Thoracic aorta (tissue), 2 donors: ENCODE measurements at regions not wholly inside any gene's neighbourhood (a gene's known extent, or its start where the extent isn't known, plus 50 kb on each side); places are given as distances from the start of the nearest gene placed in this dataset.
"Not testable (repeated sequence)": the region's sequence is repeated elsewhere in the genome, so short reads cannot be mapped to it uniquely, and the experiment has no call there.

Source experiments
- ATAC-seq: fragments of 150-250 bp; one replicate; pipeline ENCODE4 v1.8.0; 2017; ENCODE audit warnings: low read depth; ENCODE audit not compliant: insufficient number of reproducible peaks, low FRiP score
- DNase-seq: peaks from one replicate; pipeline ENCODE4 v3.0.0-alpha.2; 2020; ENCODE audit warnings: low spot score
- H3K27ac ChIP-seq, 2 donors: fragments of 200-600 bp; sonication (generic); 1 replicate in 1 of 2; 2 replicates in 1 of 2; pipeline ENCODE4 v1.5.1; 2016; ENCODE audit warnings: mild to moderate bottlenecking in 2 of 2, moderate library complexity in 2 of 2
- H3K27me3 ChIP-seq: fragments of 200-600 bp; sonication (generic); replicated peaks from 2 replicates; pipeline ENCODE4 v1.6.0; 2016; ENCODE audit warnings: mild to moderate bottlenecking; ENCODE audit not compliant: insufficient read depth
- H3K36me3 ChIP-seq: fragments of 200-600 bp; sonication (generic); one replicate; pipeline ENCODE4 v1.5.1; 2016
- H3K4me1 ChIP-seq, 2 donors: fragments of 200-600 bp; sonication (generic); 1 replicate in 1 of 2; 2 replicates in 1 of 2; pipeline versions ENCODE4 v1.5.1 to v1.6.0; 2016; ENCODE audit warnings: low read depth in 2 of 2, mild to moderate bottlenecking in 1 of 2; ENCODE audit not compliant: control insufficient read depth in 1 of 2
- H3K4me3 ChIP-seq: fragments of 200-600 bp; sonication (generic); 2 replicates; pipeline ENCODE4 v1.5.1; 2016; ENCODE audit warnings: mild to moderate bottlenecking
- H3K9me3 ChIP-seq: fragments of 200-600 bp; sonication (generic); 2 replicates; pipeline ENCODE4 v1.5.1; 2016
- CTCF ChIP-seq: fragments of 200-600 bp; sonication (generic); IDR thresholded peaks from one replicate; pipeline ENCODE4 v1.5.1; 2019; ENCODE audit warnings: antibody characterized with exemption

GRCh38 chr9:38326122-38326521, 66.4 kb upstream of the ALDH1B1 start:
- Histone ChIP-seq H3K4me1 (no peaks in the 10 kb centered on the region), H3K36me3 (no peaks in the 10 kb centered on the region), H3K9me3 (no peaks in the 10 kb centered on the region), H3K27ac (no peak overlapping the region), H3K27me3 (no peaks in the 10 kb centered on the region), H3K4me3 (no peak overlapping the region)
- DNase-seq (no peak), ATAC-seq (no peak)
- TF ChIP-seq CTCF: no peak

GRCh38 chr9:38324213-38324612, 68.3 kb upstream of the ALDH1B1 start:
- not testable (repeated sequence) for ATAC-seq, DNase-seq, H3K4me1 ChIP-seq, H3K36me3 ChIP-seq, H3K9me3 ChIP-seq, H3K27ac ChIP-seq, H3K4me3 ChIP-seq, H3K27me3 ChIP-seq

GRCh38 chr9:38322937-38323336, 69.6 kb upstream of the ALDH1B1 start:
- Histone ChIP-seq H3K27ac (no peak overlapping the region), H3K4me1 (peaks cover 0 to 4% of the 10 kb centered on the region in 2 donors), H3K27me3 (no peaks in the 10 kb centered on the region), H3K36me3 (no peaks in the 10 kb centered on the region), H3K9me3 (no peaks in the 10 kb centered on the region), H3K4me3 (no peak overlapping the region)
- no peak for ATAC-seq
- TF ChIP-seq CTCF: no peak
- no peak for DNase-seq

GRCh38 chr9:38319496-38320173, 72.9 kb upstream of the ALDH1B1 start:
- Histone ChIP-seq H3K4me3 (peak overlapping the region; percentile 63), H3K4me1 (peaks cover 0 to 4% of the 10 kb centered on the region in 2 donors), H3K27ac (peak overlapping the region in 1 of 2 donors; percentile 27), H3K36me3 (no peaks in the 10 kb centered on the region), H3K9me3 (no peaks in the 10 kb centered on the region), H3K27me3 (no peaks in the 10 kb centered on the region)
- DNase-seq (no peak), ATAC-seq (no peak)
- TF ChIP-seq CTCF: no peak

- Histone ChIP-seq H3K4me3 (peak overlapping the region; percentile 63), H3K4me1 (peaks cover 0 to 4% of the 10 kb centered on the region in 2 donors), H3K27me3 (no peaks in the 10 kb centered on the region), H3K36me3 (no peaks in the 10 kb centered on the region), H3K9me3 (no peaks in the 10 kb centered on the region), H3K27ac (peak overlapping the region in 1 of 2 donors; percentile 27)
- no peak for TF ChIP-seq CTCF
- no peak for ATAC-seq
- no peak for DNase-seq
Measured at GRCh38 chr9:38318759-38319495, 73.6 kb upstream of the ALDH1B1 start.
